ENCODE measurements at regions not wholly inside any gene's neighbourhood (a gene's known extent, or its start where the extent isn't known, plus 50 kb on each side); places are given as distances from the start of the nearest gene placed in this dataset.

- peak; percentile 53 for TF ChIP-seq RBM39 (IDR thresholded peaks at IDR 0.05; ENCODE audit: low read depth, low read length, poor library complexity, severe bottlenecking)
- no peak for TF ChIP-seq BHLHE40 (IDR thresholded peaks at IDR 0.05; ENCODE audit: low read length)
- no peak for TF ChIP-seq ZNF446 (CRISPR knock-in tag; IDR thresholded peaks at IDR 0.05)
- no peak for TF ChIP-seq ZNF484 (CRISPR knock-in tag; IDR thresholded peaks at IDR 0.05; ENCODE audit: borderline replicate concordance, low read depth)
- TF ChIP-seq SUZ12 (IDR thresholded peaks at IDR 0.05; ENCODE audit: low read depth, low read length): no peak
- TF ChIP-seq FOXC1 (CRISPR knock-in tag; IDR thresholded peaks at IDR 0.05; ENCODE audit: borderline replicate concordance): no peak
- no peak for TF ChIP-seq ZNF101 (CRISPR knock-in tag; IDR thresholded peaks at IDR 0.05; ENCODE audit: borderline replicate concordance, low read depth)
- no peak for TF ChIP-seq NR0B2 (CRISPR knock-in tag; IDR thresholded peaks at IDR 0.05)
- no peak for TF ChIP-seq ZNF720 (CRISPR knock-in tag; IDR thresholded peaks at IDR 0.05)
- no peak for TF ChIP-seq ZSCAN30 (CRISPR knock-in tag; IDR thresholded peaks at IDR 0.05)
- TF ChIP-seq GMEB2 (CRISPR knock-in tag; IDR thresholded peaks at IDR 0.05; ENCODE audit: low read depth): no peak
- 0 out of 2 replicates have a peak, but pooled peaks have one; percentile 13 for TF ChIP-seq ZNF574 (CRISPR knock-in tag; IDR thresholded peaks at IDR 0.05)
- no peak for TF ChIP-seq ZNF30 (CRISPR knock-in tag; IDR thresholded peaks at IDR 0.05)
- peak; percentile 74; the same call in 1 of the 2 replicates for TF ChIP-seq ZBTB7B (CRISPR knock-in tag; IDR thresholded peaks at IDR 0.05)
- TF ChIP-seq ZBTB1 (CRISPR knock-in tag; IDR thresholded peaks at IDR 0.05; ENCODE audit: borderline replicate concordance): no peak
- TF ChIP-seq ZNF225 (CRISPR knock-in tag; IDR thresholded peaks at IDR 0.05): peak; percentile 67; the same call in 1 of the 2 replicates
- TF ChIP-seq ZNF878 (CRISPR knock-in tag; IDR thresholded peaks at IDR 0.05): no peak
- no peak for TF ChIP-seq PPARG (CRISPR knock-in tag; conservative IDR thresholded peaks at IDR 0.05)
- TF ChIP-seq DPF2 (CRISPR knock-in tag; IDR thresholded peaks at IDR 0.05; ENCODE audit: borderline replicate concordance, low read depth): 0 out of 2 replicates have a peak, but pooled peaks have one; percentile 58
- no peak for TF ChIP-seq ZNF781 (CRISPR knock-in tag; IDR thresholded peaks at IDR 0.05; ENCODE audit: borderline replicate concordance, not compliant biosample characterization)
- TF ChIP-seq ZFP82 (CRISPR knock-in tag; IDR thresholded peaks at IDR 0.05; ENCODE audit: borderline replicate concordance): no peak
- TF ChIP-seq KAT7 (CRISPR knock-in tag; IDR thresholded peaks at IDR 0.05; ENCODE audit: borderline replicate concordance): no peak
- no peak for TF ChIP-seq GTF3A (CRISPR knock-in tag; conservative IDR thresholded peaks at IDR 0.05)
- no peak for TF ChIP-seq KDM4B (CRISPR knock-in tag; IDR thresholded peaks at IDR 0.05)
- TF ChIP-seq JARID2 (CRISPR knock-in tag; IDR thresholded peaks at IDR 0.05; ENCODE audit: insufficient replicate concordance): no peak
Measured at GRCh38 chr20:21019814-21020658, 86.1 kb downstream of the LINC00237 start (continued).
